Breast epithelium (tissue), 4 donors: ENCODE measurements at regions not wholly inside any gene's neighbourhood (a gene's known extent, or its start where the extent isn't known, plus 50 kb on each side); places are given as distances from the start of the nearest gene placed in this dataset.
A peak's percentile ranks its signal among the peaks of the same experiment; 100 is the strongest.

ENCODE experiments used
- DNase-seq, 2 donors: peaks; one replicate each; pipeline ENCODE4 v3.0.0-alpha.2; 2019; ENCODE audit warnings: low spot score in 2 of 2
- H3K27ac ChIP-seq, 2 donors: fragments of 200-600 bp; sonication (generic) in 1 of 2; one replicate each; pipeline ENCODE4 v1.5.1; 2016 to 2019; ENCODE audit warnings: mild to moderate bottlenecking in 1 of 2
- H3K27me3 ChIP-seq, 2 donors: fragments of 200-600 bp; sonication (generic) in 1 of 2; one replicate each; pipeline versions ENCODE4 v1.5.1 to v1.6.0; 2017 to 2019; ENCODE audit warnings: control low read depth in 1 of 2, mild to moderate bottlenecking in 1 of 2
- H3K36me3 ChIP-seq: fragments of 200-600 bp; one replicate; pipeline ENCODE4 v1.5.1; 2019
- H3K4me1 ChIP-seq, 2 donors: fragments of 200-600 bp; sonication (generic); one replicate each; pipeline ENCODE4 v1.5.1; 2016 to 2019; ENCODE audit warnings: control low read depth in 1 of 2
- H3K4me3 ChIP-seq, 3 donors: fragments of 200-600 bp; sonication (generic); 1 replicate in 2 of 3; 2 replicates in 1 of 3; pipeline ENCODE4 v1.5.1; 2016 to 2019; ENCODE audit warnings: mild to moderate bottlenecking in 3 of 3, moderate library complexity in 2 of 3
- H3K9me3 ChIP-seq, 2 donors: fragments of 200-600 bp; sonication (generic) in 1 of 2; one replicate each; pipeline ENCODE4 v1.5.1; 2016 to 2019; ENCODE audit warnings: control low read depth in 1 of 2
- CTCF ChIP-seq, 3 donors: fragments of 450-650 bp; IDR thresholded peaks; one replicate each; pipeline ENCODE4 v1.5.1; 2016 to 2017; ENCODE audit warnings: antibody characterized with exemption in 3 of 3, mild to moderate bottlenecking in 3 of 3, moderate library complexity in 3 of 3
- POLR2A ChIP-seq: fragments of 450-650 bp; IDR thresholded peaks from one replicate; pipeline ENCODE4 v1.6.1; 2016; ENCODE audit warnings: antibody characterized with exemption, mild to moderate bottlenecking, moderate library complexity
- POLR2AphosphoS5 ChIP-seq, 3 donors: sonication (generic); formaldehyde crosslinking; IDR thresholded peaks; one replicate each; pipeline ENCODE4 v1.6.1; 2017; ENCODE audit warnings: antibody characterized with exemption in 3 of 3
- intact Hi-C: fragments of 100-400 bp; cut with DNase I; formaldehyde crosslinking; loops from one replicate; pipeline ENCODE4 v1.15.1; 2023; ENCODE audit warnings: low total_unique reads

GRCh38 chr7:81414411-81414810 lies 355.4 kb downstream of the HGF start:
- no peaks in the 10 kb centered on the region for H3K36me3 ChIP-seq
- no peaks in the 10 kb centered on the region for H3K9me3 ChIP-seq
- no peaks in the 10 kb centered on the region for H3K27me3 ChIP-seq
- DNase-seq, result no peak
- intact Hi-C loops, result no loop called here
- no peak overlapping the region for H3K27ac ChIP-seq
- H3K4me3 ChIP-seq, result no peak overlapping the region
- H3K4me1 ChIP-seq, result no peaks in the 10 kb centered on the region
- TF ChIP-seq POLR2A (no peak), CTCF (IDR thresholded peaks at IDR 0.05) (no peak), POLR2AphosphoS5 (IDR thresholded peaks at IDR 0.05) (no peak)

GRCh38 chr7:81410471-81411117 lies 359.3 kb downstream of the HGF start:
- Histone ChIP-seq H3K27ac (peak overlapping the region; percentile 33 to 54), H3K36me3 (no peaks in the 10 kb centered on the region), H3K4me1 (no peaks in the 10 kb centered on the region), H3K9me3 (no peaks in the 10 kb centered on the region), H3K27me3 (no peaks in the 10 kb centered on the region), H3K4me3 (peak overlapping the region in 1 of 3 donors; percentile 21)
- intact Hi-C loops, result no loop called here
- TF ChIP-seq POLR2AphosphoS5 (IDR thresholded peaks at IDR 0.05), result no peak
- no peak for TF ChIP-seq POLR2A
- no peak for TF ChIP-seq CTCF (IDR thresholded peaks at IDR 0.05)
- peak in 1 of 2 donors; percentile 41 for DNase-seq

GRCh38 chr7:81408728-81409127 lies 361.1 kb downstream of the HGF start:
- Histone ChIP-seq H3K4me1 (no peaks in the 10 kb centered on the region), H3K27me3 (no peaks in the 10 kb centered on the region), H3K27ac (no peak overlapping the region), H3K36me3 (no peaks in the 10 kb centered on the region), H3K4me3 (no peak overlapping the region), H3K9me3 (no peaks in the 10 kb centered on the region)
- TF ChIP-seq POLR2AphosphoS5 (IDR thresholded peaks at IDR 0.05), result no peak
- no peak for TF ChIP-seq POLR2A
- no peak for TF ChIP-seq CTCF (IDR thresholded peaks at IDR 0.05)
- intact Hi-C loops, result no loop called here
- DNase-seq, result no peak

GRCh38 chr7:81407094-81407493 lies 362.8 kb downstream of the HGF start:
- intact Hi-C loops, result no loop called here

More at GRCh38 chr7:81407094-81407493, 362.8 kb downstream of the HGF start:
- no peak overlapping the region for H3K27ac ChIP-seq
- DNase-seq, result no peak
- H3K27me3 ChIP-seq, result no peaks in the 10 kb centered on the region
- TF ChIP-seq POLR2A (no peak), CTCF (IDR thresholded peaks at IDR 0.05) (no peak), POLR2AphosphoS5 (IDR thresholded peaks at IDR 0.05) (no peak)
- H3K9me3 ChIP-seq, result no peaks in the 10 kb centered on the region
- no peaks in the 10 kb centered on the region for H3K4me1 ChIP-seq
- H3K36me3 ChIP-seq, result no peaks in the 10 kb centered on the region
- H3K4me3 ChIP-seq, result no peak overlapping the region
